ENCODE measurements at regions not wholly inside any gene's neighbourhood (a gene's known extent, or its start where the extent isn't known, plus 50 kb on each side); places are given as distances from the start of the nearest gene placed in this dataset.

GRCh38 chr1:182164273-182164672, 102.8 kb upstream of the ZNF648 start (continued):
- TF ChIP-seq KLF6 (CRISPR knock-in tag; IDR thresholded peaks at IDR 0.05), result no peak
- TF ChIP-seq IKZF4 (CRISPR knock-in tag; IDR thresholded peaks at IDR 0.05; ENCODE audit: borderline replicate concordance, low read depth, not compliant biosample characterization), result no peak

- WGBS (ENCODE audit: low lambda C conversion rate), result 84% methylated on average over 5 of the region's 5 CpGs
- no peak overlapping the region for H3K9ac ChIP-seq (ENCODE audit: insufficient read depth, low read depth, low read length)
- FAIRE-seq, result no peak
- no peak overlapping the region for H3K4me2 ChIP-seq (ENCODE audit: low read depth, low read length)
- H3K79me2 ChIP-seq (ENCODE audit: insufficient read depth, low read length), result no peaks in the 10 kb centered on the region
- H3K27ac ChIP-seq (ENCODE audit: extremely low read length, insufficient read depth, low read length), result no peak overlapping the region
- H3K27me3 ChIP-seq (ENCODE audit: control insufficient read depth in 1 of 2, insufficient read depth in 2 of 2, low read length in 2 of 2), result no peaks in the 10 kb centered on the region
- no peak overlapping the region for H2AFZ ChIP-seq (ENCODE audit: low read length)
- H3K4me1 ChIP-seq (ENCODE audit: insufficient read depth, low read length), result peaks cover 1% of the 10 kb centered on the region
- no peaks in the 10 kb centered on the region for H3K36me3 ChIP-seq (replicated peaks in 1 of 2; ENCODE audit: control insufficient read depth in 1 of 2, insufficient read depth in 2 of 2, low read length in 2 of 2)
- DNase-seq (ENCODE audit: low spot score), result no peak
- ChIA-PET CTCF (ENCODE audit: low intra/inter-chr PET ratio, low total read pairs) (no interaction called here), POLR2A (no interaction called here)
- H3K9me3 ChIP-seq (ENCODE audit: low read length), result peaks cover 4% of the 10 kb centered on the region; the same call in 1 of the 2 replicates
- no TSS peak for BruUV-seq (replicated peaks)
- ATAC-seq, result no peak
- no peak for TF ChIP-seq BCL3 (CRISPR knock-in tag; IDR thresholded peaks at IDR 0.05)
- no peak for TF ChIP-seq ZBTB26 (CRISPR knock-in tag; IDR thresholded peaks at IDR 0.05; ENCODE audit: borderline replicate concordance)
- no peak for TF ChIP-seq THRA (CRISPR knock-in tag; IDR thresholded peaks at IDR 0.05; ENCODE audit: borderline replicate concordance)
- TF ChIP-seq ZNF552 (CRISPR knock-in tag; IDR thresholded peaks at IDR 0.05; ENCODE audit: borderline replicate concordance), result no peak
- no peak for TF ChIP-seq ZNF724P (CRISPR knock-in tag; IDR thresholded peaks at IDR 0.05; ENCODE audit: borderline replicate concordance)
- no peak for TF ChIP-seq RFX3 (CRISPR knock-in tag; IDR thresholded peaks at IDR 0.05)
- TF ChIP-seq ZNF232 (CRISPR knock-in tag; IDR thresholded peaks at IDR 0.05; ENCODE audit: borderline replicate concordance), result no peak
- TF ChIP-seq YY1 (IDR thresholded peaks at IDR 0.05; ENCODE audit: insufficient read depth, insufficient replicate concordance, low read depth, low read length), result no peak
- no peak for TF ChIP-seq KMT2B (CRISPR knock-in tag; IDR thresholded peaks at IDR 0.05)
- H4K20me1 ChIP-seq (ENCODE audit: insufficient read depth, low read length), result no peaks in the 10 kb centered on the region
- intact Hi-C loops (cut with micrococcal nuclease; ENCODE audit: unreplicated experiment) (no loop called here), in situ Hi-C loops (cut with HindIII; ENCODE audit: extremely low pct_ligation_motif_present, low pct_unique_long_range_greater_than_20kb) (no loop called here)
- no peak overlapping the region for H3K4me3 ChIP-seq (replicated peaks in 1 of 3; ENCODE audit: insufficient read depth in 1 of 3, low read depth in 2 of 3, low read length in 3 of 3)
These were observed 102.3 kb upstream of the ZNF648 start for GRCh38 chr1:182163821-182164223.
